GM12878 (cell line): ENCODE measurements at regions not wholly inside any gene's neighbourhood (a gene's known extent, or its start where the extent isn't known, plus 50 kb on each side); places are given as distances from the start of the nearest gene placed in this dataset.

Source experiments
- ATAC-seq: fragments of 200-7000 bp; cut with Tn5 transposase; 3 replicates; pipeline ENCODE4 v1.9.1; 2020; ENCODE audit warnings: mild to moderate bottlenecking, moderate library complexity
- BruUV-seq: library from RNA; stranded (reverse); fragments of 400-500 nt; replicated peaks from 2 replicates; lab custom pipeline; 2021; lab: Mats Ljungman, UMichigan
- CTCF ChIA-PET: fragments of 300-600 bp; sonication (Branson Sonifier 250); formaldehyde crosslinking; extraction: SDS; loops from one replicate; lab custom pipeline; 2021; ENCODE audit warnings: inconsistent platforms; lab: Yijun Ruan, JAX
- POLR2A ChIA-PET: fragments of 350-600 bp; formaldehyde crosslinking; extraction: SDS; loops from one replicate; lab custom pipeline; 2021; ENCODE audit warnings: inconsistent platforms; lab: Charles Lee
- RAD21 ChIA-PET: fragments of 300-600 bp; sonication (Branson Sonifier 250); formaldehyde crosslinking; loops from one replicate; lab custom pipeline; 2023; ENCODE audit warnings: antibody characterized with exemption; ENCODE audit not compliant: unreplicated experiment; lab: Charles Lee
- SMC1A ChIA-PET: fragments of 300-600 bp; sonication (Branson Sonifier 250); formaldehyde crosslinking; loops from one replicate; lab custom pipeline; 2023; ENCODE audit not compliant: unreplicated experiment, uncharacterized antibody; lab: Charles Lee
- DNase-seq: peaks from one replicate; pipeline ENCODE4 v3.0.0-alpha.2; 2011; ENCODE audit warnings: low read depth, low spot score
- FAIRE-seq: peaks from 3 replicates; lab custom pipeline; 2011; peaks lifted over from hg19 to GRCh38; lab: Jason Lieb, UNC
- H2AFZ ChIP-seq: 2 replicates; pipeline ENCODE4 v1.6.0; 2011; ENCODE audit warnings: low read depth, low read length, control low read depth; ENCODE audit not compliant: control insufficient read depth
- H3K27ac ChIP-seq: 2 replicates; pipeline ENCODE4 v1.5.1; 2011; ENCODE audit warnings: control low read depth; ENCODE audit not compliant: control insufficient read depth, insufficient read depth
- H3K27me3 ChIP-seq, 2 experiments: replicated peaks in 1 of 2; 2 replicates each; pipeline versions ENCODE4 v1.6.0 to v1.6.1; 2011; ENCODE audit warnings: low read length in 1 of 2; ENCODE audit not compliant: control insufficient read depth in 2 of 2, insufficient read depth in 2 of 2
- H3K36me3 ChIP-seq, 2 experiments: 2 replicates each; pipeline ENCODE4 v1.5.1; 2011; ENCODE audit warnings: low read length in 1 of 2; ENCODE audit not compliant: control insufficient read depth in 2 of 2, insufficient read depth in 2 of 2
- H3K4me1 ChIP-seq: 2 replicates; pipeline ENCODE4 v1.6.1; 2011; ENCODE audit warnings: mild to moderate bottlenecking, low read length, moderate library complexity, mixed read lengths; ENCODE audit not compliant: control insufficient read depth, insufficient read depth
- H3K4me2 ChIP-seq: 2 replicates; pipeline ENCODE4 v1.6.0; 2011; ENCODE audit warnings: control low read depth; ENCODE audit not compliant: control insufficient read depth, insufficient read depth
- H3K4me3 ChIP-seq: fragments of 200-600 bp; sonication (generic); 2 replicates; pipeline ENCODE4 v1.5.1; 2016
- H3K79me2 ChIP-seq: 2 replicates; pipeline ENCODE4 v1.6.0; 2011; ENCODE audit warnings: low read length; ENCODE audit not compliant: control insufficient read depth, insufficient read depth
- H3K9ac ChIP-seq: 2 replicates; pipeline ENCODE4 v1.8.0; 2011; ENCODE audit warnings: low read length, control low read depth, mixed read lengths; ENCODE audit not compliant: control insufficient read depth, insufficient read depth
- H3K9me3 ChIP-seq: replicated peaks from 3 replicates; pipeline ENCODE4 v1.5.1; 2011; ENCODE audit warnings: mild to moderate bottlenecking, low read length; ENCODE audit not compliant: control insufficient read depth, insufficient read depth
- H4K20me1 ChIP-seq: 2 replicates; pipeline ENCODE4 v1.6.0; 2011; ENCODE audit not compliant: control insufficient read depth, insufficient read depth
- CBX5 ChIP-seq: sonication (generic); IDR thresholded peaks from 2 replicates; pipeline ENCODE4 v1.6.1; 2016; ENCODE audit warnings: low read depth, moderate library complexity, mild to moderate bottlenecking, inconsistent platforms
- ETV6 ChIP-seq, 2 experiments: fragments of 450-650 bp in 1 of 2; IDR thresholded peaks in 1 of 2; conservative IDR thresholded peaks in 1 of 2; 2 replicates each; pipeline ENCODE4 v1.6.1; 2014; ENCODE audit warnings: antibody characterized with exemption in 1 of 2, borderline replicate concordance in 1 of 2, low read depth in 1 of 2, mild to moderate bottlenecking in 1 of 2, moderate library complexity in 1 of 2
- IKZF1 ChIP-seq: fragments of 450-650 bp; conservative IDR thresholded peaks from 2 replicates; pipeline ENCODE4 v1.6.1; 2017; ENCODE audit warnings: antibody characterized with exemption, mild to moderate bottlenecking
- IRF4 ChIP-seq: IDR thresholded peaks from 2 replicates; pipeline ENCODE4 v1.6.1; 2011; ENCODE audit warnings: low read depth, low read length
- PAX8 ChIP-seq: fragments of 450-650 bp; IDR thresholded peaks from 2 replicates; pipeline ENCODE4 v1.6.1; 2017; ENCODE audit warnings: mild to moderate bottlenecking, moderate library complexity
- PML ChIP-seq: IDR thresholded peaks from 2 replicates; pipeline ENCODE4 v1.6.1; 2012; ENCODE audit warnings: low read length, inconsistent platforms
- SUPT20H ChIP-seq: IDR thresholded peaks from 2 replicates; pipeline ENCODE4 v1.6.1; 2011; ENCODE audit warnings: low read depth, mild to moderate bottlenecking, low read length, moderate library complexity, borderline replicate concordance; ENCODE audit not compliant: control insufficient read depth
- TCF7 ChIP-seq: IDR thresholded peaks from 2 replicates; pipeline ENCODE4 v1.6.1; 2014; ENCODE audit warnings: antibody characterized with exemption, borderline replicate concordance
- ZNF207 ChIP-seq: fragments of 450-650 bp; IDR thresholded peaks from 2 replicates; pipeline ENCODE4 v1.6.1; 2014; ENCODE audit warnings: antibody characterized with exemption, mild to moderate bottlenecking, borderline replicate concordance
- ZNF217 ChIP-seq: fragments of 450-650 bp; IDR thresholded peaks from 2 replicates; pipeline ENCODE4 v1.6.1; 2017; ENCODE audit warnings: antibody characterized with exemption, mild to moderate bottlenecking
- ZNF592 ChIP-seq: fragments of 450-650 bp; IDR thresholded peaks from 2 replicates; pipeline ENCODE4 v1.6.1; 2017; ENCODE audit warnings: mild to moderate bottlenecking, moderate library complexity
- WGBS: methylation state at CpG from one replicate; pipeline ENCODE4 v1.1.6; 2016; ENCODE audit warnings: low lambda C conversion rate; ENCODE audit not compliant: insufficient replicate concordance, insufficient coverage; ENCODE audit errors: missing lambda C conversion rate; 5-methylcytosine and 5-hydroxymethylcytosine counted together
- in situ Hi-C: fragments of 300-500 bp; cut with MboI; formaldehyde crosslinking; loops from 9 replicates; pipeline ENCODE4 v1.14.3; 2018; ENCODE audit warnings: mixed read lengths
- intact Hi-C: fragments of 100-400 bp; cut with micrococcal nuclease; formaldehyde crosslinking; loops from one replicate; pipeline ENCODE4 v1.14.2; 2022; ENCODE audit not compliant: unreplicated experiment
- TF ChIP-seq, protein P1 (sequence below): fragments of 150-350 bp; IDR thresholded peaks from 2 replicates; pipeline ENCODE4 v1.6.1; 2014; ENCODE audit warnings: mild to moderate bottlenecking, low read depth, low read length

- H3K4me3 ChIP-seq, result no peak overlapping the region
- H4K20me1 ChIP-seq, result no peaks in the 10 kb centered on the region
- DNase-seq, result no peak
- no peak for TF ChIP-seq ETV6 (conservative IDR thresholded peaks at IDR 0.05 in 1 of 2, IDR thresholded peaks at IDR 0.05 in 1 of 2; ENCODE audit: borderline replicate concordance in 1 of 2, low read depth in 1 of 2)
- no peak for TF ChIP-seq TCF7
- TF ChIP-seq ZNF207, result no peak
- TF ChIP-seq IKZF1, result no peak
- TF ChIP-seq ZNF217, result no peak
- TF ChIP-seq PML, result no peak
- TF ChIP-seq PAX8, result no peak
- TF ChIP-seq, protein P1, sequence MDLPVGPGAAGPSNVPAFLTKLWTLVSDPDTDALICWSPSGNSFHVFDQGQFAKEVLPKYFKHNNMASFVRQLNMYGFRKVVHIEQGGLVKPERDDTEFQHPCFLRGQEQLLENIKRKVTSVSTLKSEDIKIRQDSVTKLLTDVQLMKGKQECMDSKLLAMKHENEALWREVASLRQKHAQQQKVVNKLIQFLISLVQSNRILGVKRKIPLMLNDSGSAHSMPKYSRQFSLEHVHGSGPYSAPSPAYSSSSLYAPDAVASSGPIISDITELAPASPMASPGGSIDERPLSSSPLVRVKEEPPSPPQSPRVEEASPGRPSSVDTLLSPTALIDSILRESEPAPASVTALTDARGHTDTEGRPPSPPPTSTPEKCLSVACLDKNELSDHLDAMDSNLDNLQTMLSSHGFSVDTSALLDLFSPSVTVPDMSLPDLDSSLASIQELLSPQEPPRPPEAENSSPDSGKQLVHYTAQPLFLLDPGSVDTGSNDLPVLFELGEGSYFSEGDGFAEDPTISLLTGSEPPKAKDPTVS, result no peak
- no peak for TF ChIP-seq CBX5
- TF ChIP-seq ZNF592, result no peak
- TF ChIP-seq IRF4, result no peak
- TF ChIP-seq SUPT20H, result no peak
- ATAC-seq, result no peak
- POLR2A ChIA-PET, result no interaction called here
- no TSS peak for BruUV-seq
- SMC1A ChIA-PET, result no interaction called here
- RAD21 ChIA-PET, result no interaction called here
- H3K9ac ChIP-seq, result no peak overlapping the region
- H2AFZ ChIP-seq, result no peak overlapping the region
- intact Hi-C loops, result no loop called here
- no peak for FAIRE-seq
- no peaks in the 10 kb centered on the region for H3K9me3 ChIP-seq
- H3K79me2 ChIP-seq, result no peaks in the 10 kb centered on the region
- WGBS, result 28% methylated on average over 3 of the region's 3 CpGs
- H3K27me3 ChIP-seq, result no peaks in the 10 kb centered on the region
- in situ Hi-C loops, result no loop called here
- no peaks in the 10 kb centered on the region for H3K4me1 ChIP-seq
- CTCF ChIA-PET, result no interaction called here
- no peak overlapping the region for H3K4me2 ChIP-seq
- no peak overlapping the region for H3K27ac ChIP-seq
- no peaks in the 10 kb centered on the region for H3K36me3 ChIP-seq
Observed at GRCh38 chr12:58032156-58032555, 90.8 kb downstream of the ATP23 start.
